GM13977 (cell line): ENCODE measurements at regions not wholly inside any gene's neighbourhood (a gene's known extent, or its start where the extent isn't known, plus 50 kb on each side); places are given as distances from the start of the nearest gene placed in this dataset.

Experiments
- DNase-seq: peaks from one replicate; pipeline ENCODE4 v3.0.0; 2012; ENCODE audit warnings: low spot score
- CTCF ChIP-seq: IDR thresholded peaks from 2 replicates; pipeline ENCODE4 v1.5.1; 2012; ENCODE audit warnings: mild to moderate bottlenecking, control low read depth; ENCODE audit not compliant: insufficient read depth; ENCODE audit errors: extremely low read depth, missing control alignments
- in situ Hi-C: fragments of 300-500 bp; cut with MboI; formaldehyde crosslinking; loops from one replicate; pipeline ENCODE4 v1.12.0; 2022; ENCODE audit warnings: low sequenced_read_pairs, low pct_unique_long_range_greater_than_20kb, mixed read lengths, inconsistent platforms; ENCODE audit not compliant: unreplicated experiment

DNA sequence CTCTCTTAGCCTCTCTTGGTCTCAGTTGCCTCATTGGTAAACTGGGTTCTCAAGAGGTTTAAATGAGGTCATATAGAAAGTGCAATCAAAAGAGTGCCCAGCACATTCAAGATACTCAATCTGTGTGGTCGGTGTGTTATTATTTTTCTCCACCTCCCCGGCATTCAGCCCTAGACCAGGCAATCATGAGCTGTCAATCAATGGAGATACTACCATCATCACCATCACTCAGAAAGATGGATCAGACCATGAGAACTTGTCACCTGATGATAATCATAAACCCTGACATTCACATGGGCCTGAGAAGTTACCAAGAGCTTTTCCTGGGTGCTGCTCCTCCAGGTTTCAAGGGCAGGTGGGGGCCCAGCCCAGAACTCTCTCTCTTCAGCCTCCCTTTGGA lies 166.1 kb downstream of the MN1 start:
- in situ Hi-C loops: no loop called here

GRCh38 chr22:27635852-27636251 lies 165.7 kb downstream of the MN1 start:
- in situ Hi-C loops: no loop called here

More for the DNA sequence above, 166.1 kb downstream of the MN1 start:
- no peak for DNase-seq
- no peak for TF ChIP-seq CTCF

GRCh38 chr22:27636716-27637508 lies 164.6 kb downstream of the MN1 start:
- in situ Hi-C loops: no loop called here
- no peak for DNase-seq
- no peak for TF ChIP-seq CTCF

More at GRCh38 chr22:27635852-27636251, 165.7 kb downstream of the MN1 start:
- no peak for DNase-seq
- TF ChIP-seq CTCF: no peak

DNA sequence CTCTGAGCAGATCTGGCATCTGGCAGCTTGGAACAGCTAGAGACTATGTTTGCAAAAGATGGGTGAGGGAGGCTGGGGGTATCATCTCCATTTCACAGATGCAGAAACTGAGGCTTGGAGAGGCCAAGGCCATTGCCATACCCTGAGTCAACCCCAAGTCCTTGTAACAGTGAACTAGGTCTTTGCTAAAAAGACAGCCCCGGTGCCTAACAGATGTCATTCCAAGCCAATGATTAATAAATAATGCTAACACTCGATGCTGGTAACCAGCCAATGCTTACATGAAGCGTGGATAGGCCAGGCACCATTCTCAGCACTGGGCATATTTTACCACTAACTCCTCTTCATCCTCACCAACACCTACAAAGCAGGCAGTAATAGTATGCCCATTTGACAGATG lies 164.0 kb downstream of the MN1 start:
- no peak for DNase-seq
- TF ChIP-seq CTCF: no peak
- in situ Hi-C loops: no loop called here

DNA sequence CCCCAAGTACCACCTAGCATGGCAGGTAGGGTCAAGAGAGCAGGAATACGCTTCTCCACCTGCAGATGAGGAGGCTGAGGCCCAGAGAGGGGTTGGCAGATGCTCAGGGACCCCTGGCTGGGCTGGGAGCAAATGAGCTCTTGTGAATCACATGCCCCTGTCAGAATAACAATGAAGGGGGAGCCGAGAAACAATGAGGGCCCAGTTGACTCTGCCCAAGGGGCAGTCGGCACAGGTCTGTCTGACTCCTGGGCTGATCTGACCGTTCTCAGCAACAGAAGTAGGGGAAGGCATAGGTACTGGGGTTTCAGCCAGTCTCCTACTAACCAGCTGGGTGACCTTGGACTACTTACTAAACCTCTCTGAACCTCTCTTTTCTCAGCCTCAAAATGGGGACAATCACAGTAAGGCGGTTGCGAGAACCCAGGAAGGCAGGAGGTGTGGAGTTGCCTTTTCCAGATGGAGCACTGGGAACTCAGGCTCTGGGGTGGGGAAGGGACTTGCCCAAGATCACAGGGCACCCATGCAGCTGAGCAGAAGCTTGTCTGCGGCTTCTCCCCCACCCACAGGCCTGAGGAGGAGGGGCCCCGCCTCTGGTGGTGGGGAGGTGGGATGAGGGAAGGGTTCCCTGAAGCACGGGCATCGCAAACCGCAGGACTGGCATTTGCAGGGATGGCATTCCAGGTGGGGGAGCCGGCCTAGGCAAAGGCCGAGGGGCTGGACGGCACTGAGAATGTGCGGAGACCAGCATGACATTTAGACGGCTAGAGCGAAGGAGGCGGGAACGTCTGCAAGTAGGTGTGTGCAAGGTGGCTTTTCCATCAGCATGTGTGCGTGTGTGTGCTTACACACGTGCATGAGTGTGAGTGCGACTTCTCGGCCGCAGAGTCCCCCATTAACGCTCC lies 163.0 kb downstream of the MN1 start:
- in situ Hi-C loops: no loop called here
- TF ChIP-seq CTCF: no peak
- no peak for DNase-seq

DNA sequence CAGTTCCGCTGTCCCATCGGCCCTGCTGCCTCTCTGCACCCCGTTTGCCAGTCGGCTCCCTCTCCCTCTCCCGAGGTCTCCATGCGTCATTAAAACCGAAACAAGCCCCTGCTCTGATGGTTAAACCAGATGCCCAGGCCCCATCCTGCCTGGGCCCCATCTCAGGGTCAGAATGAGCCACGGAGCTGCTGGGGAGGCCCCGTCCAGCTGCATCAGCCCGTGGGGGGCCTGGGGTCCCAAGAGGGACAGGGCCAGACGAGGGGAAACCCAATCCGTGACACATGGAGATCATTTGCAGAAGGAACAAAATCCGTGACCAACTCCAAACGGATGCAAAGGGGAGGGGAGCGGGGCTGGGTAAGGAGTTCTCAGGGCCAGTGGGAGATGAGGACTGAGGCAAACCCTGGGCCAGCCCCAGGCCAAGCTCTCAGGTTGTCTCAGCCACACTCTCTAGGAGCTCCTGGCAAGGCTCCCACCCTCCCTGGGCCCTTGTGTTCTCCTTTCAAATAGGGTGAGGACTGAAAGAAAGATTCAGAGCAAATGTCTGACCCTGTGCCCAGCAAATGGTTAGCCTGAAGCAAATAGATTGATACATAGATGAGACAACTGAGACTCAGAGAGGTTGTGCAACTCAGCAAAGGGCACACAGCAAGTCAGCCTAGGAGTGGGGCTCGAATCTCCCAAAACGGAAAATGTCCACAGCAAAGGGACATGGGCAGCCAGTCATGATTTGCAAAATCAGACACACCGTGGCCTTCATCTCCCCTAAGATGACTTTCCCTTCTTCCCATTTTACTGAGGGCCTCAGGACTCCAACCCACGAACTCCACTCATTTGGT lies 162.1 kb downstream of the MN1 start:
- no peak for TF ChIP-seq CTCF
- DNase-seq: no peak
- in situ Hi-C loops: no loop called here
